HepG2 (cell line): ENCODE measurements at regions not wholly inside any gene's neighbourhood (a gene's known extent, or its start where the extent isn't known, plus 50 kb on each side); places are given as distances from the start of the nearest gene placed in this dataset.

ENCODE experiments used
- ATAC-seq: fragments of 200-7000 bp; cut with Tn5 transposase; 3 replicates; pipeline ENCODE4 v1.9.1; 2020; ENCODE audit warnings: mild to moderate bottlenecking, moderate library complexity
- BruUV-seq: library from RNA; stranded (reverse); fragments of 400-500 nt; replicated peaks from 2 replicates; lab custom pipeline; 2021; lab: Mats Ljungman, UMichigan
- CTCF ChIA-PET: fragments of 300-600 bp; formaldehyde crosslinking; extraction: SDS; loops from one replicate; lab custom pipeline; 2021; ENCODE audit warnings: low total read pairs, inconsistent platforms, low intra/inter-chr PET ratio; lab: Yijun Ruan, JAX
- POLR2A ChIA-PET: fragments of 350-600 bp; sonication (Branson Sonifier 250); formaldehyde crosslinking; loops from one replicate; lab custom pipeline; 2020; ENCODE audit warnings: antibody characterized with exemption, inconsistent platforms; lab: Yijun Ruan, JAX
- DNase-seq: peaks from one replicate; pipeline ENCODE4 v3.0.0-alpha.2; 2015; ENCODE audit warnings: low spot score
- FAIRE-seq: peaks from 3 replicates; lab custom pipeline; 2011; peaks lifted over from hg19 to GRCh38; lab: Jason Lieb, UNC
- H2AFZ ChIP-seq: one replicate; pipeline ENCODE4 v1.6.1; 2011; ENCODE audit warnings: low read length, inconsistent platforms
- H3K27ac ChIP-seq: fragments of 300-600 bp; 3 replicates; pipeline ENCODE4 v1.8.0; 2011; ENCODE audit warnings: mixed run types, mild to moderate bottlenecking, mixed read lengths, low read length, inconsistent platforms; ENCODE audit not compliant: insufficient read depth; ENCODE audit errors: extremely low read length
- H3K27me3 ChIP-seq, 2 experiments: fragments of 200-600 bp in 1 of 2; 2 replicates in 1 of 2; 3 replicates in 1 of 2; pipeline versions ENCODE4 v1.6.0 to v1.8.0; 2011; ENCODE audit warnings: low read length in 2 of 2, mild to moderate bottlenecking in 2 of 2, moderate library complexity in 2 of 2, inconsistent platforms in 1 of 2; ENCODE audit not compliant: insufficient read depth in 2 of 2, control insufficient read depth in 1 of 2
- H3K36me3 ChIP-seq, 2 experiments: fragments of 200-600 bp in 1 of 2; replicated peaks in 1 of 2; 2 replicates in 1 of 2; 3 replicates in 1 of 2; pipeline versions ENCODE4 v1.5.1 to v1.8.0; 2011; ENCODE audit warnings: low read length in 2 of 2, inconsistent platforms in 1 of 2; ENCODE audit not compliant: insufficient read depth in 2 of 2, control insufficient read depth in 1 of 2
- H3K4me1 ChIP-seq: 2 replicates; pipeline ENCODE4 v1.5.1; 2012; ENCODE audit warnings: low read length, inconsistent platforms; ENCODE audit not compliant: insufficient read depth
- H3K4me2 ChIP-seq: 2 replicates; pipeline ENCODE4 v1.6.0; 2011; ENCODE audit warnings: low read depth, low read length, inconsistent platforms
- H3K4me3 ChIP-seq, 3 experiments: fragments of 200-600 bp in 1 of 3; sonication (generic), shearing (Covaris generic) in 1 of 3; replicated peaks in 1 of 3; 2 replicates each; pipeline ENCODE4 v1.5.1; 2011 to 2016; ENCODE audit warnings: low read length in 3 of 3, inconsistent platforms in 2 of 3, low read depth in 2 of 3, mild to moderate bottlenecking in 2 of 3, control low read depth in 1 of 3, mixed read lengths in 1 of 3; ENCODE audit not compliant: insufficient read depth in 1 of 3
- H3K79me2 ChIP-seq: one replicate; pipeline ENCODE4 v1.6.1; 2011; ENCODE audit warnings: low read length, inconsistent platforms; ENCODE audit not compliant: insufficient read depth
- H3K9ac ChIP-seq: 2 replicates; pipeline ENCODE4 v1.6.0; 2011; ENCODE audit warnings: mild to moderate bottlenecking, low read depth, low read length, inconsistent platforms; ENCODE audit not compliant: insufficient read depth
- H3K9me3 ChIP-seq: 2 replicates; pipeline ENCODE4 v1.5.1; 2012; ENCODE audit warnings: mild to moderate bottlenecking, low read length
- H4K20me1 ChIP-seq: 2 replicates; pipeline ENCODE4 v1.6.0; 2011; ENCODE audit warnings: inconsistent platforms, mild to moderate bottlenecking, low read length, moderate library complexity; ENCODE audit not compliant: insufficient read depth
- IRF2 ChIP-seq: IDR thresholded peaks from 2 replicates; pipeline ENCODE4 v1.6.1; 2018; ENCODE audit warnings: missing genetic modification reagents, missing compliant biosample characterization
- PHF21A ChIP-seq: sonication (generic); formaldehyde crosslinking; IDR thresholded peaks from 2 replicates; pipeline ENCODE4 v1.5.0; 2020; ENCODE audit warnings: mild to moderate bottlenecking, missing genetic modification reagents
- SRSF4 ChIP-seq: fragments of 200-400 bp; formaldehyde crosslinking; IDR thresholded peaks from one replicate; pipeline ENCODE4 v1.6.1; 2018; ENCODE audit warnings: mild to moderate bottlenecking, low read depth, low read length, moderate library complexity; ENCODE audit not compliant: poor library complexity, severe bottlenecking
- TBX2 ChIP-seq: sonication (generic); formaldehyde crosslinking; IDR thresholded peaks from 2 replicates; pipeline ENCODE4 v1.5.0; 2020; ENCODE audit warnings: missing genetic modification reagents, mild to moderate bottlenecking, borderline replicate concordance
- ZFP41 ChIP-seq: sonication (generic); formaldehyde crosslinking; IDR thresholded peaks from 2 replicates; pipeline ENCODE4 v1.4.0; 2020; ENCODE audit warnings: mild to moderate bottlenecking, missing genetic modification reagents, borderline replicate concordance
- ZKSCAN1 ChIP-seq: fragments of 150-350 bp; IDR thresholded peaks from 2 replicates; pipeline ENCODE4 v1.6.1; 2014; ENCODE audit warnings: low read length
- ZNF7 ChIP-seq: IDR thresholded peaks from 2 replicates; pipeline ENCODE4 v1.6.1; 2016; ENCODE audit warnings: missing biosample characterization, missing genetic modification reagents
- WGBS: methylation state at CpG from one replicate; pipeline ENCODE4 v1.1.6; 2017; ENCODE audit warnings: low lambda C conversion rate; 5-methylcytosine and 5-hydroxymethylcytosine counted together
- in situ Hi-C: cut with HindIII; loops from 2 replicates; pipeline ENCODE4 v1.10.0; 2017; ENCODE audit warnings: low pct_unique_long_range_greater_than_20kb; ENCODE audit not compliant: extremely low pct_ligation_motif_present
- intact Hi-C: fragments of 100-400 bp; cut with micrococcal nuclease; formaldehyde crosslinking; loops from one replicate; pipeline ENCODE4 v1.10.0; 2022; ENCODE audit not compliant: unreplicated experiment

DNA sequence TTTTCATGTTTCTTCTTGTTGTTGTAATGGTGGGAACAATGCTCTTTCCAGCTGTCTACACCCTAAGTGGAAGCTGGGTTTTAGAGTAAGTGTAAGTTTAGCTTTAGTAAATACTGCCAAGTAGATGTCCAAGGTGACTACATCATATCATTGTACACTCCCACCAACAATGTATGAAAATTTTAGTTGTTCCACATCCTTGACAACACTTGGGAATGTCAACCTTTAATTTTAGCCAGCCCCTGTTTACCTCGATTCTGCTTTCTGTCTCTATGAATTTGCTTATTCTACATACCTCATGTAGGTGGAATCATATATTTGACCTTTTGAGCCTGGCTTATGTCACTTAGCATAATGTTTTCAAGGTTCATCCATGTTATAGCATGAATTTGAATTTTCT is 93.0 kb downstream of the MTPAP start:
- WGBS = 0% methylated on average over 1 of the region's 1 CpG
- ATAC-seq = no peak
- H3K36me3 ChIP-seq = no peaks in the 10 kb centered on the region
- no peaks in the 10 kb centered on the region for H3K79me2 ChIP-seq
- no peaks in the 10 kb centered on the region for H4K20me1 ChIP-seq
- BruUV-seq = no TSS peak
- ChIA-PET CTCF (no interaction called here), POLR2A (no interaction called here)
- H3K27me3 ChIP-seq = no peaks in the 10 kb centered on the region
- H3K27ac ChIP-seq = no peak overlapping the region
- intact Hi-C loops (no loop called here), in situ Hi-C loops (no loop called here)
- no peak overlapping the region for H3K9ac ChIP-seq
- TF ChIP-seq PHF21A (CRISPR knock-in tag) = no peak
- TF ChIP-seq SRSF4 = no peak
- TF ChIP-seq IRF2 = no peak
- TF ChIP-seq ZNF7 = peak; percentile 83
- no peak for TF ChIP-seq ZFP41 (CRISPR knock-in tag)
- H3K9me3 ChIP-seq = no peaks in the 10 kb centered on the region
- no peak overlapping the region for H3K4me3 ChIP-seq
- DNase-seq = no peak
- no peak overlapping the region for H2AFZ ChIP-seq
- no peaks in the 10 kb centered on the region for H3K4me1 ChIP-seq
- H3K4me2 ChIP-seq = no peak overlapping the region
- FAIRE-seq = no peak

DNA sequence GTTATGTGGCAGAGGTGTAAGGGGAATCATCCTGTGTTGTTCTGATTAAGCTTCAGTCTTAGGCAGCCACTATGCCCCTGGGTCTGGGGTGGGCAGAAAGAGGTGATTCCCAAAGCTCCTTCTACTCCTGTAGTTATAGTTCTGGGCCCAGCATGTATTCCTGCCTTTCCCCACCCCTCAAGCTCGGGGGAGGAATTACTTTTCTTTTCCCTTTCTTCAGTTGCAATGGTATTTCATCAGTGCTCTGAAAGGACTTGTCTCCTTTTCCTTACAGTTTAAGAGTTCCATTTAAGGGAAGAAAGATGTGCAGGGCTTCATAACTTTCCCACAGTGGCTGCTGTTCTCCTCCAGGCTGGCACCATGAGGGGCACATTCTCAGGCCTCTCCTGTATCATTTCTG is 94.2 kb downstream of the MTPAP start:
- ChIA-PET POLR2A (no interaction called here), CTCF (no interaction called here)
- in situ Hi-C loops = no loop called here
- no peak overlapping the region for H3K9ac ChIP-seq
- FAIRE-seq = no peak
- H3K9me3 ChIP-seq = no peaks in the 10 kb centered on the region
- no peak for DNase-seq
- no peaks in the 10 kb centered on the region for H4K20me1 ChIP-seq
- H3K4me2 ChIP-seq = no peak overlapping the region
- intact Hi-C loops = no loop called here
- no peak overlapping the region for H3K4me3 ChIP-seq
- no peak overlapping the region for H3K27ac ChIP-seq
- 0% methylated on average over 1 of the region's 1 CpG for WGBS
- no peaks in the 10 kb centered on the region for H3K4me1 ChIP-seq
- no TSS peak for BruUV-seq
- no peaks in the 10 kb centered on the region for H3K36me3 ChIP-seq
- ATAC-seq = no peak
- no peak overlapping the region for H2AFZ ChIP-seq
- H3K79me2 ChIP-seq = no peaks in the 10 kb centered on the region
- TF ChIP-seq TBX2 (no peak), ZKSCAN1 (no peak)
- no peaks in the 10 kb centered on the region for H3K27me3 ChIP-seq
